H1 (cell line): ENCODE measurements at regions not wholly inside any gene's neighbourhood (a gene's known extent, or its start where the extent isn't known, plus 50 kb on each side); places are given as distances from the start of the nearest gene placed in this dataset.

ENCODE experiments used
- BRCA1 ChIP-seq: IDR thresholded peaks from 2 replicates; pipeline ENCODE4 v1.6.1; 2012; ENCODE audit warnings: low read depth, low read length, improper control_type of control experiment
- CEBPB ChIP-seq: IDR thresholded peaks from 2 replicates; pipeline ENCODE4 v1.6.1; 2012; ENCODE audit warnings: low read depth, low read length
- CTCF ChIP-seq, 3 experiments: IDR thresholded peaks; 1 replicate in 2 of 3; 2 replicates in 1 of 3; pipeline versions ENCODE4 v1.5.1 to v1.6.1; 2011; ENCODE audit warnings: low read length in 3 of 3, mild to moderate bottlenecking in 3 of 3, inconsistent platforms in 2 of 3, low read depth in 1 of 3, moderate library complexity in 1 of 3; ENCODE audit not compliant: insufficient read depth in 1 of 3; ENCODE audit errors: control extremely low read depth in 1 of 3
- EGR1 ChIP-seq: IDR thresholded peaks from 2 replicates; pipeline ENCODE4 v1.6.1; 2011; ENCODE audit warnings: low read depth, low read length, borderline replicate concordance
- EZH2 ChIP-seq: fragments of 200-600 bp; sonication (generic); IDR thresholded peaks from 2 replicates; pipeline ENCODE4 v1.7.1; 2012; ENCODE audit warnings: low read depth, mild to moderate bottlenecking, moderate library complexity, low read length, inconsistent platforms; ENCODE audit not compliant: severe bottlenecking
- HDAC2 ChIP-seq, 2 experiments: fragments of 300-600 bp in 1 of 2; sonication (generic) in 1 of 2; IDR thresholded peaks; 2 replicates each; pipeline ENCODE4 v1.6.1; 2011 to 2012; ENCODE audit warnings: low read depth in 2 of 2, low read length in 2 of 2, mild to moderate bottlenecking in 2 of 2, moderate library complexity in 2 of 2, borderline replicate concordance in 1 of 2, inconsistent platforms in 1 of 2
- JUND ChIP-seq: IDR thresholded peaks from 2 replicates; pipeline ENCODE4 v1.6.1; 2011; ENCODE audit warnings: mild to moderate bottlenecking, improper control_type of control experiment, low read length
- NRF1 ChIP-seq: IDR thresholded peaks from 2 replicates; pipeline ENCODE4 v1.6.1; 2011; ENCODE audit warnings: mild to moderate bottlenecking, low read depth, low read length, improper control_type of control experiment
- POLR2A ChIP-seq, 2 experiments: IDR thresholded peaks; 1 replicate in 1 of 2; 2 replicates in 1 of 2; pipeline ENCODE4 v1.6.1; 2011; ENCODE audit warnings: low read depth in 2 of 2, low read length in 2 of 2, mild to moderate bottlenecking in 2 of 2; ENCODE audit errors: control extremely low read depth in 1 of 2
- RNF2 ChIP-seq: fragments of 200-900, 300-1000 bp; sonication (generic); IDR thresholded peaks from 2 replicates; pipeline ENCODE4 v1.7.1; 2016; ENCODE audit warnings: borderline replicate concordance, low read depth, mild to moderate bottlenecking, antibody characterized with exemption, low read length; ENCODE audit not compliant: poor library complexity, severe bottlenecking; ENCODE audit errors: missing control alignments
- SP2 ChIP-seq: IDR thresholded peaks from 2 replicates; pipeline ENCODE4 v1.6.1; 2012; ENCODE audit warnings: mild to moderate bottlenecking, low read length, inconsistent platforms
- SP4 ChIP-seq: IDR thresholded peaks from 2 replicates; pipeline ENCODE4 v1.6.1; 2012; ENCODE audit warnings: low read length, inconsistent platforms
- TAF1 ChIP-seq: IDR thresholded peaks from 2 replicates; pipeline ENCODE4 v1.6.1; 2011; ENCODE audit warnings: mild to moderate bottlenecking, low read depth, low read length
- YY1 ChIP-seq: IDR thresholded peaks from 2 replicates; pipeline ENCODE4 v1.6.1; 2011; ENCODE audit warnings: low read depth, mild to moderate bottlenecking, low read length

- TF ChIP-seq EZH2 (no peak), POLR2A (IDR thresholded peaks at IDR 0.05; ENCODE audit: control extremely low read depth in 1 of 2, low read depth in 2 of 2, low read length in 2 of 2) (no peak), CTCF (IDR thresholded peaks at IDR 0.05; ENCODE audit: control extremely low read depth in 1 of 3, insufficient read depth in 1 of 3, low read depth in 1 of 3, low read length in 3 of 3) (no peak), RNF2 (no peak), HDAC2 (IDR thresholded peaks at IDR 0.05; ENCODE audit: borderline replicate concordance in 1 of 2, low read depth in 2 of 2, low read length in 2 of 2) (no peak), YY1 (no peak), BRCA1 (no peak), TAF1 (no peak), CEBPB (no peak), SP4 (no peak), NRF1 (no peak), JUND (no peak), EGR1 (no peak), SP2 (no peak)
Measured at GRCh38 chr12:89244536-89244935, 107.8 kb downstream of the DUSP6 start.
